Progenitor cell of endocrine pancreas (in vitro differentiated cells): ENCODE measurements at regions not wholly inside any gene's neighbourhood (a gene's known extent, or its start where the extent isn't known, plus 50 kb on each side); places are given as distances from the start of the nearest gene placed in this dataset.

Source experiments
- DNase-seq: peaks from one replicate; pipeline ENCODE4 v3.0.0; 2021; ENCODE audit warnings: low spot score; ENCODE audit not compliant: unreplicated experiment
- H3K27ac Mint-ChIP-seq: 2 replicates; pipeline ENCODE4 v1.8.0; 2021; ENCODE audit warnings: mild to moderate bottlenecking, moderate library complexity, mixed read lengths
- H3K27me3 Mint-ChIP-seq: 2 replicates; pipeline ENCODE4 v1.8.0; 2021; ENCODE audit warnings: mixed read lengths
- H3K36me3 Mint-ChIP-seq: 2 replicates; pipeline ENCODE4 v1.8.0; 2022; ENCODE audit warnings: mixed read lengths; ENCODE audit not compliant: insufficient read depth
- H3K4me1 Mint-ChIP-seq: 2 replicates; pipeline ENCODE4 v1.8.0; 2021; ENCODE audit warnings: low read depth, mixed read lengths
- H3K4me3 Mint-ChIP-seq: 2 replicates; pipeline ENCODE4 v1.8.0; 2021; ENCODE audit warnings: low read depth, mild to moderate bottlenecking, moderate library complexity, mixed read lengths
- H3K9me3 Mint-ChIP-seq: 2 replicates; pipeline ENCODE4 v1.8.0; 2021; ENCODE audit warnings: low read depth, mixed read lengths
- CTCF ChIP-seq: fragments of 200-600 bp; sonication (generic); IDR thresholded peaks from one replicate; pipeline ENCODE4 v1.5.0; 2021; ENCODE audit warnings: antibody characterized with exemption, mild to moderate bottlenecking; ENCODE audit not compliant: unreplicated experiment

- no peak overlapping the region for H3K27ac Mint-ChIP-seq
- no peak for TF ChIP-seq CTCF
Observed at GRCh38 chrX:95716841-95717240, 967.8 kb upstream of the DIAPH2 start.

GRCh38 chrX:95718746-95719145, 965.9 kb upstream of the DIAPH2 start:
- Mint-ChIP-seq H3K4me3 (no peak overlapping the region), H3K27me3 (no peaks in the 10 kb centered on the region), H3K27ac (no peak overlapping the region), H3K36me3 (no peaks in the 10 kb centered on the region), H3K4me1 (no peaks in the 10 kb centered on the region), H3K9me3 (peaks cover 3% of the 10 kb centered on the region)
- DNase-seq = no peak
- TF ChIP-seq CTCF = no peak

More at GRCh38 chrX:95716841-95717240, 967.8 kb upstream of the DIAPH2 start:
- H3K27me3 Mint-ChIP-seq = no peaks in the 10 kb centered on the region
- DNase-seq = no peak
- no peaks in the 10 kb centered on the region for H3K4me1 Mint-ChIP-seq
- H3K9me3 Mint-ChIP-seq = peaks cover 6% of the 10 kb centered on the region
- no peak overlapping the region for H3K4me3 Mint-ChIP-seq
- H3K36me3 Mint-ChIP-seq = no peaks in the 10 kb centered on the region

GRCh38 chrX:95721011-95721410, 963.6 kb upstream of the DIAPH2 start:
- no peak for DNase-seq
- Mint-ChIP-seq H3K4me3 (no peak overlapping the region), H3K4me1 (no peaks in the 10 kb centered on the region), H3K36me3 (no peaks in the 10 kb centered on the region), H3K27ac (no peak overlapping the region), H3K27me3 (no peaks in the 10 kb centered on the region), H3K9me3 (no peaks in the 10 kb centered on the region)
- TF ChIP-seq CTCF = no peak

- H3K36me3 Mint-ChIP-seq = no peaks in the 10 kb centered on the region
- H3K9me3 Mint-ChIP-seq = no peaks in the 10 kb centered on the region
- no peak for DNase-seq
- no peak for TF ChIP-seq CTCF
- no peaks in the 10 kb centered on the region for H3K4me1 Mint-ChIP-seq
- no peak overlapping the region for H3K4me3 Mint-ChIP-seq
- no peak overlapping the region for H3K27ac Mint-ChIP-seq
- H3K27me3 Mint-ChIP-seq = no peaks in the 10 kb centered on the region
Observed at GRCh38 chrX:95728446-95728845, 956.2 kb upstream of the DIAPH2 start.

- no peak for TF ChIP-seq CTCF
- Mint-ChIP-seq H3K36me3 (no peaks in the 10 kb centered on the region), H3K4me3 (no peak overlapping the region), H3K4me1 (no peaks in the 10 kb centered on the region), H3K9me3 (no peaks in the 10 kb centered on the region), H3K27me3 (no peaks in the 10 kb centered on the region), H3K27ac (no peak overlapping the region)
- no peak for DNase-seq
Observed at GRCh38 chrX:95729401-95729800, 955.2 kb upstream of the DIAPH2 start.

- H3K27me3 Mint-ChIP-seq = no peaks in the 10 kb centered on the region
Observed at GRCh38 chrX:95733426-95733825, 951.2 kb upstream of the DIAPH2 start.

More at GRCh38 chrX:95733426-95733825, 951.2 kb upstream of the DIAPH2 start:
- Mint-ChIP-seq H3K4me3 (no peak overlapping the region), H3K36me3 (no peaks in the 10 kb centered on the region), H3K4me1 (no peaks in the 10 kb centered on the region), H3K27ac (no peak overlapping the region), H3K9me3 (no peaks in the 10 kb centered on the region)
- TF ChIP-seq CTCF = no peak
- DNase-seq = no peak
